ENCODE measurements at regions not wholly inside any gene's neighbourhood (a gene's known extent, or its start where the extent isn't known, plus 50 kb on each side); places are given as distances from the start of the nearest gene placed in this dataset.

GRCh38 chrX:40478474-40479065 is 102.2 kb upstream of the ATP6AP2 start:
- TF ChIP-seq CTCF (IDR thresholded peaks at IDR 0.05; ENCODE audit: insufficient read depth, low read length) = no peak
- TF ChIP-seq REST (IDR thresholded peaks at IDR 0.05; ENCODE audit: insufficient replicate concordance, low read depth) = no peak
- no peak for TF ChIP-seq POLR2AphosphoS5 (IDR thresholded peaks at IDR 0.05; ENCODE audit: low read depth)
